GM21515 (cell line): ENCODE measurements at regions not wholly inside any gene's neighbourhood (a gene's known extent, or its start where the extent isn't known, plus 50 kb on each side); places are given as distances from the start of the nearest gene placed in this dataset.
A peak's percentile ranks its signal among the peaks of the same experiment; 100 is the strongest.
"Not testable (repeated sequence)": the region's sequence is repeated elsewhere in the genome, so short reads cannot be mapped to it uniquely, and the experiment has no call there.

Experiments used
- ATAC-seq: cut with Tn5 transposase; IDR thresholded peaks from one replicate; pipeline ENCODE4 v1.9.1; 2021; ENCODE audit not compliant: unreplicated experiment

- ATAC-seq = no peak
Observed at GRCh38 chr2:17373041-17373440, 145.2 kb downstream of the RAD51AP2 start.

- ATAC-seq = no peak
Observed at GRCh38 chr2:17363846-17364245, 154.4 kb downstream of the RAD51AP2 start.

GRCh38 chr2:17362956-17363355 is 155.3 kb downstream of the RAD51AP2 start:
- ATAC-seq = no peak

- ATAC-seq = peak; percentile 81
Observed at GRCh38 chr2:17355608-17356329, 162.5 kb downstream of the RAD51AP2 start.

- ATAC-seq = no peak
Observed at GRCh38 chr2:17353263-17353662, 165.0 kb downstream of the RAD51AP2 start.

GRCh38 chr2:17342692-17343091 is 175.5 kb downstream of the RAD51AP2 start:
- ATAC-seq = not testable (repeated sequence)

GRCh38 chr2:17337507-17337906 is 180.7 kb downstream of the RAD51AP2 start:
- no peak for ATAC-seq

GRCh38 chr2:17336458-17336857 is 181.8 kb downstream of the RAD51AP2 start:
- ATAC-seq = no peak

GRCh38 chr2:17334300-17334699 is 183.9 kb downstream of the RAD51AP2 start:
- no peak for ATAC-seq

GRCh38 chr2:17331636-17332035 is 186.6 kb downstream of the RAD51AP2 start:
- no peak for ATAC-seq

- ATAC-seq = no peak
Observed at GRCh38 chr2:17328161-17328560, 190.1 kb downstream of the RAD51AP2 start.

- ATAC-seq = no peak
Observed at GRCh38 chr2:17327649-17328048, 190.6 kb downstream of the RAD51AP2 start.

- no peak for ATAC-seq
Observed at GRCh38 chr2:17326717-17327116, 191.5 kb downstream of the RAD51AP2 start.

GRCh38 chr2:17323697-17324096 is 194.5 kb downstream of the RAD51AP2 start:
- ATAC-seq = no peak

GRCh38 chr2:17322461-17322860 is 195.8 kb downstream of the RAD51AP2 start:
- ATAC-seq = no peak

GRCh38 chr2:17319090-17319489 is 199.2 kb downstream of the RAD51AP2 start:
- no peak for ATAC-seq

GRCh38 chr2:17318013-17318412 is 200.2 kb downstream of the RAD51AP2 start:
- ATAC-seq = no peak

- ATAC-seq = no peak
Observed at GRCh38 chr2:17317439-17317976, 200.7 kb downstream of the RAD51AP2 start.

GRCh38 chr2:17313261-17313660 is 205.0 kb downstream of the RAD51AP2 start:
- ATAC-seq = no peak

GRCh38 chr2:17311771-17312511 is 206.3 kb downstream of the RAD51AP2 start:
- ATAC-seq = no peak

GRCh38 chr2:17311106-17311619 is 207.1 kb downstream of the RAD51AP2 start:
- ATAC-seq = no peak
